OCI-LY3 (cell line): ENCODE measurements at regions not wholly inside any gene's neighbourhood (a gene's known extent, or its start where the extent isn't known, plus 50 kb on each side); places are given as distances from the start of the nearest gene placed in this dataset.

Experiments used
- H2AFZ ChIP-seq: fragments of 200-600, 300-600 bp; shearing (Covaris generic); 2 replicates; pipeline ENCODE4 v1.6.0; 2014; ENCODE audit warnings: antibody characterized with exemption, low read depth, low read length
- H3K27ac ChIP-seq: fragments of 200-600, 300-600 bp; sonication (generic); 2 replicates; pipeline ENCODE4 v1.5.1; 2014; ENCODE audit warnings: mild to moderate bottlenecking, low read length, moderate library complexity, mixed read lengths
- H3K27me3 ChIP-seq: fragments of 200-600, 300-600 bp; sonication (generic); 2 replicates; pipeline ENCODE4 v1.6.1; 2014; ENCODE audit warnings: low read depth, low read length, mixed read lengths
- H3K36me3 ChIP-seq: fragments of 200-600, 300-600 bp; sonication (generic); replicated peaks from 2 replicates; pipeline ENCODE3; 2014; ENCODE audit warnings: low read depth, low read length, mixed read lengths
- H3K4me1 ChIP-seq: fragments of 300-600, 200-600 bp; sonication (generic); 2 replicates; pipeline ENCODE4 v1.6.1; 2014; ENCODE audit warnings: low read length, mixed read lengths
- H3K4me2 ChIP-seq: fragments of 200-600, 300-600 bp; sonication (generic); 2 replicates; pipeline ENCODE4 v1.6.1; 2014; ENCODE audit warnings: low read length, mixed read lengths
- H3K4me3 ChIP-seq: fragments of 300-600, 200-600 bp; sonication (generic); 2 replicates; pipeline ENCODE4 v1.5.1; 2014; ENCODE audit warnings: antibody characterized with exemption, mild to moderate bottlenecking, low read length, moderate library complexity
- H3K79me2 ChIP-seq: fragments of 300-600, 200-600 bp; shearing (Covaris generic); 2 replicates; pipeline ENCODE4 v1.6.1; 2014; ENCODE audit warnings: mild to moderate bottlenecking, low read length, mixed read lengths
- H3K9ac ChIP-seq: fragments of 300-600, 200-600 bp; shearing (Covaris generic); 2 replicates; pipeline ENCODE4 v1.6.0; 2014; ENCODE audit warnings: mild to moderate bottlenecking, low read length, moderate library complexity
- H3K9me3 ChIP-seq: fragments of 200-600, 300-600 bp; shearing (Covaris generic); 2 replicates; pipeline ENCODE4 v1.6.1; 2014; ENCODE audit warnings: low read length, mixed read lengths; ENCODE audit not compliant: insufficient read depth
- H4K20me1 ChIP-seq: fragments of 200-600, 300-600 bp; sonication (generic); 2 replicates; pipeline ENCODE4 v1.6.1; 2016; ENCODE audit warnings: low read length, mixed read lengths; ENCODE audit not compliant: insufficient read depth
- EZH2phosphoT487 ChIP-seq: fragments of 200-600 bp; shearing (Covaris generic); IDR thresholded peaks from 2 replicates; pipeline ENCODE4 v1.6.1; 2018; ENCODE audit warnings: antibody characterized with exemption, mixed run types, low read depth
- TF ChIP-seq, protein P1 (sequence below): fragments of 200-600, 300-600 bp; sonication (generic); IDR thresholded peaks from 2 replicates; pipeline ENCODE4 v1.5.1; 2014; ENCODE audit warnings: antibody characterized with exemption, low read length, low read depth

DNA sequence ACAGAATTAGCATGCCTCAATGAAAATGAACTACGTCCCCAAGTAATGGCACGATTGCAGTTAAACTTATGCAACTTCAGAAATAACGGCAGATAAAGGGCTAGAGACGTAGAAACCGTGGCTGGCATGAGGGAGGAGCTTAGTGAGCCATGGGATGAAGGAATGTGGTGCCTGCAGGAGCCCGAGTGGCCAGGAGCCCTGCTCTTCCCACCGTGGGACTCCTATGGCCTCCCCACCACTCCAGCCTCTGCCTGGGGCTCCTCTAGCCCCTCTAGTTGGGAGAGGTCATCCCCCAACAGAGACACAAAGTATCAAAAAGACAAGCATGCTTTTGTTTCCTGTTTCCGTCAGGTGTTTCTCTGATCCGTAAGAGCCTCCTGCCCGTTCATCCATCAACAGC, 75.1 kb upstream of the BHLHE23 start:
- TF ChIP-seq, protein P1, sequence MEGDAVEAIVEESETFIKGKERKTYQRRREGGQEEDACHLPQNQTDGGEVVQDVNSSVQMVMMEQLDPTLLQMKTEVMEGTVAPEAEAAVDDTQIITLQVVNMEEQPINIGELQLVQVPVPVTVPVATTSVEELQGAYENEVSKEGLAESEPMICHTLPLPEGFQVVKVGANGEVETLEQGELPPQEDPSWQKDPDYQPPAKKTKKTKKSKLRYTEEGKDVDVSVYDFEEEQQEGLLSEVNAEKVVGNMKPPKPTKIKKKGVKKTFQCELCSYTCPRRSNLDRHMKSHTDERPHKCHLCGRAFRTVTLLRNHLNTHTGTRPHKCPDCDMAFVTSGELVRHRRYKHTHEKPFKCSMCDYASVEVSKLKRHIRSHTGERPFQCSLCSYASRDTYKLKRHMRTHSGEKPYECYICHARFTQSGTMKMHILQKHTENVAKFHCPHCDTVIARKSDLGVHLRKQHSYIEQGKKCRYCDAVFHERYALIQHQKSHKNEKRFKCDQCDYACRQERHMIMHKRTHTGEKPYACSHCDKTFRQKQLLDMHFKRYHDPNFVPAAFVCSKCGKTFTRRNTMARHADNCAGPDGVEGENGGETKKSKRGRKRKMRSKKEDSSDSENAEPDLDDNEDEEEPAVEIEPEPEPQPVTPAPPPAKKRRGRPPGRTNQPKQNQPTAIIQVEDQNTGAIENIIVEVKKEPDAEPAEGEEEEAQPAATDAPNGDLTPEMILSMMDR: no peak
- no peak for TF ChIP-seq EZH2phosphoT487
- no peak overlapping the region for H3K4me3 ChIP-seq
- no peaks in the 10 kb centered on the region for H3K4me1 ChIP-seq
- H3K9ac ChIP-seq: no peak overlapping the region
- no peak overlapping the region for H3K4me2 ChIP-seq
- no peaks in the 10 kb centered on the region for H3K79me2 ChIP-seq
- 0 out of 2 replicates have a peak, but pooled peaks cover 2% of the 10 kb centered on the region for H3K9me3 ChIP-seq
- H3K36me3 ChIP-seq: no peaks in the 10 kb centered on the region
- no peak overlapping the region for H3K27ac ChIP-seq
- H2AFZ ChIP-seq: no peak overlapping the region
- H3K27me3 ChIP-seq: peaks cover 7% of the 10 kb centered on the region; the same call in 1 of the 2 replicates
- H4K20me1 ChIP-seq: peaks cover 4% of the 10 kb centered on the region; the same call in 1 of the 2 replicates

- H3K9me3 ChIP-seq: 0 out of 2 replicates have a peak, but pooled peaks cover 2% of the 10 kb centered on the region
- no peaks in the 10 kb centered on the region for H3K36me3 ChIP-seq
- H3K27ac ChIP-seq: no peak overlapping the region
- H3K79me2 ChIP-seq: no peaks in the 10 kb centered on the region
- H3K9ac ChIP-seq: no peak overlapping the region
- TF ChIP-seq, protein P1: no peak
- TF ChIP-seq EZH2phosphoT487: no peak
- H3K27me3 ChIP-seq: peaks cover 10% of the 10 kb centered on the region; the same call in 1 of the 2 replicates
- no peak overlapping the region for H2AFZ ChIP-seq
- H3K4me3 ChIP-seq: no peak overlapping the region
- H4K20me1 ChIP-seq: peaks cover 4% of the 10 kb centered on the region; the same call in 1 of the 2 replicates
- no peak overlapping the region for H3K4me2 ChIP-seq
- H3K4me1 ChIP-seq: no peaks in the 10 kb centered on the region
Measured at GRCh38 chr20:63081351-63081750, 74.6 kb upstream of the BHLHE23 start.

DNA sequence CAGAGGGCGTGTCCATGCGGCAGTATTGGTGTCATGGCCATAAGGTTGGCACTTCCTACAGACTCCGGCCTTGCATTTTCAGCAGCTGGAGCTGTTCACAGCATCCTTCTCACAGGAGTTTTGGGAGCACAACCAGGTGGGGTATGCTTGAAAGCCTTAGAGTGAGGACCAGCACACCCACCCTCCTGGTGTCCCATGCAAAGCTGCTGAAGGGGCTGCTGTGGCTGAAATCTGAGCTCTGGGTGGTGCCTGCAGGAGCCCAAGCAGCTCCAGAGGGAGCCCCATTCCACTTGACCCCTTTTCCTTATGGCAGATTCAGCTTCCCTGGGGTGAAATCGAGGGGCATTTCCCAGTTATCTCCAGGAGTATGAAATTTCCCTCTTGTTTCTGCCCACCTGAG, 74.0 kb upstream of the BHLHE23 start:
- Histone ChIP-seq H3K9me3 (0 out of 2 replicates have a peak, but pooled peaks cover 2% of the 10 kb centered on the region), H2AFZ (no peak overlapping the region), H3K4me2 (no peak overlapping the region), H4K20me1 (peaks cover 4% of the 10 kb centered on the region; the same call in 1 of the 2 replicates), H3K4me1 (no peaks in the 10 kb centered on the region), H3K4me3 (no peak overlapping the region), H3K27me3 (peaks cover 10% of the 10 kb centered on the region; the same call in 1 of the 2 replicates), H3K36me3 (no peaks in the 10 kb centered on the region), H3K79me2 (no peaks in the 10 kb centered on the region), H3K9ac (no peak overlapping the region), H3K27ac (no peak overlapping the region)
- TF ChIP-seq EZH2phosphoT487: no peak
- TF ChIP-seq, protein P1: no peak

DNA sequence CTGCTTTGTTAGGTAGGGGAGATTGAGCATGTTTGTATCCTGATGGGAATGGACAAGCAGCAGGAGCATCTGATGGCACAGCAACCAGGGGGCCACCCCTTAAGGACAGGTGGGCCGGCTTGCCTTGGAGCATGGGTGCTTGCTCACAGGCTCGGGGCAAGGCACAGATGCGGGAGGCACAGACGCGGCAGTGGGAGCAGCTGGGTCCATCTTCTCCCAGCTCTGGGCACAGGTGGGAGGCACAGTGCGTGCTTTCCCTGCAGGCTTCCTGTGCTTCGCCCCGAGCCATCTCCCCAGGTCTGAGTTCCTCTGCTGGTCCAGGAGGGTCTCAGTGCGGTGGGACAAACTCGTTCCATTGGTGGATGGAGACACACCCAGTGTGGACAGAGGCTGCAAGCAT, 73.6 kb upstream of the BHLHE23 start:
- H3K79me2 ChIP-seq: no peaks in the 10 kb centered on the region
- H3K4me3 ChIP-seq: no peak overlapping the region
- TF ChIP-seq, protein P1: no peak
- no peak for TF ChIP-seq EZH2phosphoT487
- H3K9me3 ChIP-seq: 0 out of 2 replicates have a peak, but pooled peaks cover 2% of the 10 kb centered on the region
- no peak overlapping the region for H3K4me2 ChIP-seq
- no peaks in the 10 kb centered on the region for H3K36me3 ChIP-seq
- H3K27me3 ChIP-seq: peaks cover 10% of the 10 kb centered on the region; the same call in 1 of the 2 replicates
- no peak overlapping the region for H2AFZ ChIP-seq
- no peak overlapping the region for H3K9ac ChIP-seq
- no peak overlapping the region for H3K27ac ChIP-seq
- no peaks in the 10 kb centered on the region for H3K4me1 ChIP-seq
- H4K20me1 ChIP-seq: peaks cover 4% of the 10 kb centered on the region; the same call in 1 of the 2 replicates
